Right cardiac atrium (tissue), 5 donors: ENCODE measurements at regions not wholly inside any gene's neighbourhood (a gene's known extent, or its start where the extent isn't known, plus 50 kb on each side); places are given as distances from the start of the nearest gene placed in this dataset.

ENCODE experiments used
- ATAC-seq, 2 donors: fragments of 200-7000 bp; cut with Tn5 transposase; one replicate each; pipeline versions ENCODE4 v1.8.0 to v1.9.1; 2020; ENCODE audit warnings: moderate library complexity in 2 of 2, mild to moderate bottlenecking in 1 of 2
- DNase-seq, 3 donors: peaks; one replicate each; pipeline ENCODE4 v3.0.0-alpha.2; 2020
- H3K27ac ChIP-seq: one replicate; pipeline ENCODE4 v1.5.1; 2013; ENCODE audit warnings: mild to moderate bottlenecking, low read length, control low read depth, moderate library complexity
- H3K27me3 ChIP-seq: one replicate; pipeline ENCODE4 v1.6.1; 2013; ENCODE audit not compliant: control insufficient read depth, insufficient read depth
- H3K4me1 ChIP-seq: one replicate; pipeline ENCODE4 v1.6.1; 2013; ENCODE audit warnings: low read length; ENCODE audit not compliant: control insufficient read depth, insufficient read depth
- H3K4me3 ChIP-seq: one replicate; pipeline ENCODE4 v1.5.1; 2013; ENCODE audit warnings: low read length, control low read depth
- H3K9me3 ChIP-seq: one replicate; pipeline ENCODE4 v1.6.1; 2013; ENCODE audit warnings: low read length; ENCODE audit not compliant: control insufficient read depth
- whole genome bisulfite sequencing: extraction: QIAGEN DNeasy Blood & Tissue Kit; methylation state at CpG from one replicate; pipeline ENCODE4 v1.1.7; 2013; 5-methylcytosine and 5-hydroxymethylcytosine counted together
- intact Hi-C, 4 donors: fragments of 100-400 bp; cut with DNase I; formaldehyde crosslinking; loops; one replicate each; pipeline versions ENCODE4 v1.11.0 to v1.14.0; 2022 to 2023
- donor health status: healthy with polysubstance abuse.
- donor health status: DM: no; HTN: yes; CAD: no.
- donor health status: DM: no; HTN: no; CAD: no.
- donor health status: DM: no; HTN: yes; CAD: no; lungs with severe emphysema.
- donor health status: DM: yes; HTN: yes; CAD: no.

DNA sequence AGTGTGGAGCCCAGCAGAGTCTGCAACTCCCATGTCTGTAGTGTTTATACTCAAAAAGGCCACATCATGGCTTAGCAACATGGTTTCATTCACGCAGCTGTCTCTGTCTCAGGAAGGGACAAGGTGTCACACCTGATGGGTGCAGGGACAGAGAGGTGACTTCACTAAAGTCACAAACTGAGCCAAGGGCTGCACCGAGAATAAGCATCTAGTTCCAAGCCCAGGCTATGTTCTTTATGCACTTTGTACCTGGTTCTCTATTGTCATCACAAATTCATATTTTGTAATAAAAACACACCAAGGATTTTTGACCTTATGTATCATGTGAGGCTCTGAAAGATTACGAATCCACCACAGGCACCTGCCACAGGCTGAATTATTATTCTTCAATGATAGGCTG lies 64.9 kb upstream of the STK32A start:
- WGBS, result 88% methylated on average over 3 of the region's 3 CpGs
- no peaks in the 10 kb centered on the region for H3K4me1 ChIP-seq
- no peaks in the 10 kb centered on the region for H3K9me3 ChIP-seq
- DNase-seq (no peak), ATAC-seq (no peak)
- H3K27me3 ChIP-seq, result no peaks in the 10 kb centered on the region
- no peak overlapping the region for H3K4me3 ChIP-seq
- H3K27ac ChIP-seq, result no peak overlapping the region
- intact Hi-C loops, result no loop called here

DNA sequence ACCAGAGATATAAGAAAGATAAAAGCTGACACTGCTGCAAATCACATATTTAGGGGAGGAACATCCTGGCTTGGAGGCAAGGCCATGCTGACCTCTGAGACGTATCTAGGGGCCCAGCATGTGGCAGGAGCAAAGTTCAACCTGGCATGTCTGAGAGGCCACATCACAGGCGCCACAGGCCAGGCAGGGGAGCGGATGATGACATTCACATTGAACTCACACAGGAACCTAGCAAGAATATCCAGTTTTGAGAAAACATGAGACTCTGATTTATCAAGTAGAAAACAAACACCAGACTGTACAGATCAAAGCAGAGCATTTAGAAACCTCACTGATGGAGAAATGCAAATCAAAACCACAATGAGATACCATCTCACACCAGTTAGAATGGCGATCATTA lies 64.2 kb upstream of the STK32A start:
- intact Hi-C loops, result no loop called here
- Histone ChIP-seq H3K4me3 (no peak overlapping the region), H3K27ac (no peak overlapping the region), H3K27me3 (no peaks in the 10 kb centered on the region), H3K4me1 (no peaks in the 10 kb centered on the region), H3K9me3 (no peaks in the 10 kb centered on the region)
- DNase-seq, result no peak
- ATAC-seq, result no peak
- 60% methylated on average over 4 of the region's 4 CpGs for WGBS

DNA sequence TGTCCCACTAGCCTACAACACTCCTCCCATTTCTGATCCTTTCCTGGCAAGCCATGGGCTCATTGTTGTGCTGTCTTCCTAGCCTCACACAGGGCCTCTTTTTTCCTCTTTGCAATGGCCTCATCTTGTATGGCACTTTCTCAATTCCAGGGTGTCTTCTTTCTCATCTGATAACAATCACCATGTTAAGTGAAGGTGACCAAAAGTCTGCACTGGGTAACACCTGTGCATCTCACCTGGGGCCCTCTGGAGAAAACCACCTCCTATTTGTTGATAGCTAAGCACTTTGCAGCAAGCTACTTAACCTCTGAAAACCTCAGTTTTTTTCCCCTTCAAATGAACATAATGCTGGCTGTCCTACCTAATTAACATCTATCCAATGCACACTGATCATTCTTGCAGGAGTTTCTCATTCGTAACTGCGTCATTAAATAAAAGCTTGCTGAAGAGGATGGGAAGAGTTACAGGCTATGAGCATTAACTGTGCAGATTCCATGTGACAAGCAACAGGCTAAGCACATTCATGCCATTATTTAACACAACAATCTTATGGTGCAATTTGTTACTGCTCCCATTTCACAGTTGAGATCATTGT lies 60.1 kb upstream of the STK32A start:
- no peaks in the 10 kb centered on the region for H3K9me3 ChIP-seq
- intact Hi-C loops, result no loop called here
- H3K27me3 ChIP-seq, result no peaks in the 10 kb centered on the region
- no peak for ATAC-seq
- H3K27ac ChIP-seq, result no peak overlapping the region
- no peaks in the 10 kb centered on the region for H3K4me1 ChIP-seq
- H3K4me3 ChIP-seq, result no peak overlapping the region
- no peak for DNase-seq
- 92% methylated on average over 2 of the region's 2 CpGs for WGBS

DNA sequence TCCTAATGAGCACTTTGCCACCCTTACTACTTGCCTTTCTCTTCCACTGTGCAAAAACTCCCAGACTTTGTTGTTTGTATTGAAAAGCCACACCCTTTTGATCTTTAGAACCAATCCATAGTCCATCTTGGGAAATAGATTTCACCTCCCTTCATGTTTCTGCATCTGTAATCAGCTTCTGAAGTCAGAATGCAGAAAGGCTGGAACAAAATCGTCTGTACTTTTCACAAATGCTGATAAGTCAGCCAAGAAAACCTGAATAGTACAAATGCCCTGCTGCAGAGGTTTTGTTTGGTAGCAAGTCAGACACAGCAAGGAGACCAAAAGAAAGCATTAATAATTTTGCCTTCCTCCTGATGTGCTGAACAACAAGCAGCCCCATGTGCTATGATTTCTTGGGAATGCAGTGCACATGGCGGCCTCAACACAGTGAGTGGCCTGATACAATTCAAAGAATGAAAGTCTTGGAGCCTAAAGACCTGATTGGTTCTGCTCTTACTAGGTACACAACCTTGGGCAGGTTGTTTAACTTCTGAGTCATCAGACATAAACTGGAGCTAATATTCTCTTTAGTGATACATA lies 59.2 kb upstream of the STK32A start:
- no peak overlapping the region for H3K27ac ChIP-seq
- H3K27me3 ChIP-seq, result no peaks in the 10 kb centered on the region
- ATAC-seq (no peak), DNase-seq (no peak)
- intact Hi-C loops, result no loop called here
- 56% methylated on average over 2 of the region's 2 CpGs for WGBS
- no peaks in the 10 kb centered on the region for H3K4me1 ChIP-seq
- no peak overlapping the region for H3K4me3 ChIP-seq
- H3K9me3 ChIP-seq, result no peaks in the 10 kb centered on the region

DNA sequence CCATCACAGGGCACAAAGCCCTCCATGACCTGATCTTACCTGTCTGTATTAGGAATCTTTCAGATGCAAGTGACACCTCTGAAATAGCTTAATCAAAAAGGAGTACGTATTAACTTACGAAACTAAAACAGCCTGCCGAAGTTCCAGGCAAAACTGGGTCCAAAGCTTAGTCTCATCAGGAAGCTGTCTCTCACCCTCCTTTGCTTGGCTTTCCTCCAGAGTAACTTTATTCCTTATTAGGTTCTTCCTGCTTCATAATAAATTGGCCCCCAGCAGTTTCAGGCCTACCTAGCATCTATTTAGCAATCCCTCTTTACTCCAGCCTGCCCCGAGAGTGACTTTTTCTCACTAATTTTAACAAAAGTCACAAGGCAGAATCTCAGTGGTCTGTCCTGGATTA lies 58.4 kb upstream of the STK32A start:
- DNase-seq (no peak), ATAC-seq (no peak)
- Histone ChIP-seq H3K27ac (no peak overlapping the region), H3K4me1 (no peaks in the 10 kb centered on the region), H3K4me3 (no peak overlapping the region), H3K27me3 (no peaks in the 10 kb centered on the region), H3K9me3 (no peaks in the 10 kb centered on the region)
- 74% methylated on average over 4 of the region's 4 CpGs for WGBS
- intact Hi-C loops, result no loop called here

DNA sequence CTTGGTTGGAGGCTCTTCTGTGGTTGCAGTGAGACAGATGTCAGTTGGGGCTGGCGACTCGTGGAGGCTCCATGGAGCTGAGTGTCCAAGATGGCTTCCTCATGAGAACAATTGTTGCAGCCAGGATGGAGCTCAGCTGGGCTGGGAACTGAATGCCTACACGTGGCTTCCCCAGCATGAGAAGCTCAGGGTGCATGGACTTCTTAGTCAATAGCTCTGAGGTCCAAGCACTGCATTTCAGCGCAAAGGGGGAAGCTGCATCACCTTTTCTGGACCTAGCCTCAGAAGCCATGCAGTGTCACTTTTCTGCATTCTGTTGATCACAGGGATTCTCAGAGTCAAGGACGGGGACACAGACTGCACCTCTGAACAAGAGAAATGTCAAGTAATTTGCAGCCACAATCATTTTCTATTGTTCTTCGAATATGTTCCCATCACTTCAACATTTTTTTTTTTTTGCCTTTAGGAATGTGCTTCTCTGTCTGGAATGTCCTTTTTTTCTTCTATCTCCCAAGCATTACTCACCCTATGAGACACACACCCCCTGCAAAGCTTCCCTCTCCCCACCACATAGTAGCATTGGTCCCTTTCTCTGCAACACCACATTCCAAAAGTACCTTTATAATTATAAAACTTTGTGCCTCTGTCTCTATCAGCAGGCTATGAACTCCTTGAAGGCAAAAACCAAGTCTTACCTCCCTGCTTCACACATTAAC lies 57.5 kb upstream of the STK32A start:
- DNase-seq (no peak), ATAC-seq (no peak)
- H3K9me3 ChIP-seq, result no peaks in the 10 kb centered on the region
- H3K4me1 ChIP-seq, result no peaks in the 10 kb centered on the region
- H3K4me3 ChIP-seq, result no peak overlapping the region
- H3K27me3 ChIP-seq, result no peaks in the 10 kb centered on the region
- no peak overlapping the region for H3K27ac ChIP-seq
- 56% methylated on average over 6 of the region's 6 CpGs for WGBS
- intact Hi-C loops, result no loop called here

DNA sequence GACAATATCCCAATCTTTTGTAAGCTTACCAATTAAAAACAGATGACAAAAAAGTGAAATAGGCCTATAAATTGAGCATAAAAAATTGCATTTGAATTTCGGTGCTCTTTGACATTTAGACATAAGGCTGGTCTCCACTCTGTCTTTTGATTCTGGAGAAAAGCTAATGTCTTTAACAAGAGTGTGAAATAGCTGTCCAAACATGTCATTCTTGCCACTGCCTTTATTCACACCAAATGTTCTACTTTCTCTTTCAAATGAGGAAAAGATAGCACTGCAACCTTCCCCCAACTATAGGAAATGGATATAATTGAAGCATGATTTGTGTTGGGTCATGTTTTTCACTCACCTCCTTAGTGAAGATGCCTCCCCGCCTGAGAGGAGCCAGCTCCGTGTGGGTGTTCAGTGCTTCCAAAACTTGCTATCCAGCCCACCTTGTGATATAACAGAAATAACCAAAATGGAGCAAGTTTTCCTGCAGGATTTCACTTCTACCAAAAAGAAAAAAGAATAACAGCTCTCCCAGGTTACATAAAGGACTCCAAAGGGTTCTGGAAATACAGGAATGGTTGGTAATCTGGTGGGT lies 55.2 kb upstream of the STK32A start:
- no peak for DNase-seq
- WGBS, result 63% methylated on average over 3 of the region's 3 CpGs
- Histone ChIP-seq H3K27ac (no peak overlapping the region), H3K9me3 (no peaks in the 10 kb centered on the region), H3K27me3 (no peaks in the 10 kb centered on the region), H3K4me3 (no peak overlapping the region), H3K4me1 (no peaks in the 10 kb centered on the region)
- intact Hi-C loops, result no loop called here
- no peak for ATAC-seq

DNA sequence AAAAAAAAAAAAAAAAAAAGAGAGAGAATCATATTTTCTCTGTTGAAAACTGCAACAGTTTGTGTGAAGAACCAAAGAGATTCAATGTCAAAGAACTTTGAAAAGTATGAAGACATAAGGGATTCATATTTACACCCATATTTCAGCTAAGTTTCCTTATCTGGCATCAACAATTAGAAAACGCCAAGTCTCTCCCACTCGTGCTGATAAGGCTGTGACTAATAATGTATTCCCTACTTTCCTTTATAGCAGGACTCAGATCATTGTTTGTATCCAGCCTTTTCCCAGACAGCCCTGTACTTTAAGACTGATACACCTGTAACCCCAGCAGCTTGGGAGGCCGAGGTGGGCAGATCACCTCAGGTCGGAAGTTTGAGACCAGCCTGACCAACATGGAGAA lies 54.1 kb upstream of the STK32A start:
- 46% methylated on average over 4 of the region's 4 CpGs for WGBS

More for the DNA sequence above, 54.1 kb upstream of the STK32A start:
- Histone ChIP-seq H3K27ac (no peak overlapping the region), H3K9me3 (no peaks in the 10 kb centered on the region), H3K4me1 (no peaks in the 10 kb centered on the region), H3K27me3 (no peaks in the 10 kb centered on the region), H3K4me3 (no peak overlapping the region)
- intact Hi-C loops, result no loop called here
- no peak for DNase-seq
- ATAC-seq, result no peak
